LNCAP (cell line): ENCODE measurements at regions not wholly inside any gene's neighbourhood (a gene's known extent, or its start where the extent isn't known, plus 50 kb on each side); places are given as distances from the start of the nearest gene placed in this dataset.

Source experiments
- TF ChIP-seq, protein P1 (sequence below): fragments of 450-650 bp; IDR thresholded peaks from 2 replicates; pipeline ENCODE4 v1.5.1; 2017; ENCODE audit warnings: mild to moderate bottlenecking

DNA sequence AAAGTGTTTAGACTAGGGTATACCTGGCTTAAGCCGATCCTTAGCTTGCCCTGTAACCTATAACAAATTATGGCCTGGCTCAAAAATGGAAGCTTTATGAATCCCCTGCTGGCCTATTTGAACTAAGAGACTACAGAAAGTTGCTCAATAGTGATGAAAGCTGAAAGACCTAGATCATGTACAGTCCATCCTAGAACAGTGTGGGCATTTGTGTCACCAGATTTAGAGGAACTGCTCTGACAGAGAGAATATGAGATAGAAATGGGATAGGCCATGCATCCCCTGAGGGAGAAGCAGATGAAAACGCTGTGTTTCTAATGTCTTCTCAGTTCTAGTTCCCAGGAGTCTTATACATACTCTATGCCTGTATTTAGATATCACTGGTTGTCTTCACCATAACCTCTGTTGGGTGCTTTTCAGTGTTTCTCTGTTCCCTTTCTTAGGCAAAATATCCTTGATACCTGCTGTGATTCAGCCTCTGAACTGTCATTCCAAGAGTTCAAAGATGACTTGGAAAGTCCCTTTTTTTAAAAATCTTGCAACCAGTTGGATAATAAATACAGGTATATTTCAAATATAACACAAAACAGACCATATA lies 246.9 kb upstream of the SLC39A10 start:
- TF ChIP-seq, protein P1, sequence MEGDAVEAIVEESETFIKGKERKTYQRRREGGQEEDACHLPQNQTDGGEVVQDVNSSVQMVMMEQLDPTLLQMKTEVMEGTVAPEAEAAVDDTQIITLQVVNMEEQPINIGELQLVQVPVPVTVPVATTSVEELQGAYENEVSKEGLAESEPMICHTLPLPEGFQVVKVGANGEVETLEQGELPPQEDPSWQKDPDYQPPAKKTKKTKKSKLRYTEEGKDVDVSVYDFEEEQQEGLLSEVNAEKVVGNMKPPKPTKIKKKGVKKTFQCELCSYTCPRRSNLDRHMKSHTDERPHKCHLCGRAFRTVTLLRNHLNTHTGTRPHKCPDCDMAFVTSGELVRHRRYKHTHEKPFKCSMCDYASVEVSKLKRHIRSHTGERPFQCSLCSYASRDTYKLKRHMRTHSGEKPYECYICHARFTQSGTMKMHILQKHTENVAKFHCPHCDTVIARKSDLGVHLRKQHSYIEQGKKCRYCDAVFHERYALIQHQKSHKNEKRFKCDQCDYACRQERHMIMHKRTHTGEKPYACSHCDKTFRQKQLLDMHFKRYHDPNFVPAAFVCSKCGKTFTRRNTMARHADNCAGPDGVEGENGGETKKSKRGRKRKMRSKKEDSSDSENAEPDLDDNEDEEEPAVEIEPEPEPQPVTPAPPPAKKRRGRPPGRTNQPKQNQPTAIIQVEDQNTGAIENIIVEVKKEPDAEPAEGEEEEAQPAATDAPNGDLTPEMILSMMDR, result no peak

DNA sequence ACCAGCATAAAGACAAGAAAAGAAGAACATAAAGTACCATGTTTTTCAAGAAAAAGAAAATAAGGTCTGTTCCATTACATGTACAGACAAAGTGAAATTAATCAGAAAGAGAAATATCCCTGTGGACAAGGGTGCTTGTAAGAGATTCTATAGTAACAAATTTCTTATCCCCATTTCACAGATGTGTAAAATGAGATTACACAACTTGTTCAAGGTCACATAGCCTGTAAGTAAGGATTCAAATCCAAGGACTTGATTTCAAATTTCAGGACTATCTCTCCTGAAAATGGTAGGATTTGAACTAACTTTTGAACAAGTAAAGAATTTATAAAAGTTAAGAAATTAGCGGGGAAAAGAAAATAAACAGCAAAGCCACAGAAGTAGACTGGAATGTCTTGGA lies 248.2 kb upstream of the SLC39A10 start:
- TF ChIP-seq, protein P1, result no peak

DNA sequence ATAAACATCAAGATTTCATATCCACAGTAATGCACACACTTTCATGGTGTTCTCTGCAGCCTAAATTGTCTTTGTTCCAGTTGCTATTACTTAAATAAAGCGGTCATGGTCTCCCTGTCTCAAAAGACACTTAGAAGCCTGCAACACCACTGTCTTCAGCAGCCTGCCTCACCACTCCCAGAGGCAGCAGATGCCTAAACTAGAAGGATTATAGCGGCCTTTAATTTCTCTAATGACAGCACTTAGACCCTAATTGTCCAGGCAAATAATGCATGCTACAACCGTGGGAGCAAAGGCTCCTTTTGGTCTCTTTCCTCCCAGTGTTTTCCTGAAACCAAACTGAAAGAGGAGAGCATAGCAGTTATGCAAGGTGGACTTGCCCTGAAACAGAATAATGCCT lies 248.8 kb upstream of the SLC39A10 start:
- TF ChIP-seq, protein P1, result no peak

DNA sequence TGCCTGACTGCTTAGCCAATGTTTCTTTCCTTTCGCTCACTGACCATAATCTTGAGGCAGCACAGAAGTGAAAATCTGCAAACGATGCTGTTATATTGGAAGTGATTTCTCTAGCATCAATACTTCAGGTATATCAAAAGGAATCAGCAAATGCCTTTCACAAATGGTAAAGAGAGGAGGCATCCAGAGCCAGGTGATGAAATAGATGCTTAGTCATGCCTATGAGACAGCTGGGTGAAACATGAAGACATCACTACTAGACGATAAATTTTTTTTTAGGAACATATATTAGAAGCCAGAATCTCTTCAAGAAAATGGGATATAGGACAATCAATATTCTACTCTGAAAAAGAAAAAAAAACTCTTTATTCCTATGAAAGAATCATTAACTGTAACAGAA lies 249.2 kb upstream of the SLC39A10 start:
- TF ChIP-seq, protein P1, result no peak

DNA sequence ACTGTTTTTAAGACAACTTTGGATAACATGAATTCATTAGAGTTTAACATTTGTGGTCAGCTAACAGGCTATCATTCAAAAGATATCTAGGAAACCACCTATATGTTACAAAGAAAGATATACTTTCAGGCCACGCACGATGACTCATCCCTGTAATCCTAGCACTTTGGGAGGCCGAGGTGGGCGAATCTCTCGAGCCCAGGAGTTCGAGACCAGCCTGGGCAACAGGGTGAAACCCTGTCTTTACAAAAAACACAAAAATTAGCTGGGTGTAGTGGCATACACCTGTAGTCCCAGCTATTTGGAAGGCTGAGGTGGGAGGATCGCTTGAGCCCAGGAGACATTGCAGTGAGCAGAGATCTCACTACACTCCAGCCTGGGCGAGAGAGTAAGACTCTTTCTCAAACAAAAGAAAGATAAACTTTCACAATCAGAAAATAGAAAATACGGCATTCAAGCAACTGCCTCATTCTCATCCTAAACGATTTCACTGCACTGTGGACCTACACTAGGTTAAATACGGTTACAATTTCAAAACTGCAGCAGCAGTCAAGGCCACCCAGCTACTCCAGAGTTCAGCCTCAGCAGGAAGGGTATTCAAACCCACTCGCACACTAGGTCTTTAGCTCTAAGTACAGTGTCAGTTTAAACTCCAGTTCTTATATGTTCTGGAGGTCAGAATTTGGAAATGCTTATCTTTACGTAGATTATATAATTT lies 250.0 kb upstream of the SLC39A10 start:
- TF ChIP-seq, protein P1, result no peak

DNA sequence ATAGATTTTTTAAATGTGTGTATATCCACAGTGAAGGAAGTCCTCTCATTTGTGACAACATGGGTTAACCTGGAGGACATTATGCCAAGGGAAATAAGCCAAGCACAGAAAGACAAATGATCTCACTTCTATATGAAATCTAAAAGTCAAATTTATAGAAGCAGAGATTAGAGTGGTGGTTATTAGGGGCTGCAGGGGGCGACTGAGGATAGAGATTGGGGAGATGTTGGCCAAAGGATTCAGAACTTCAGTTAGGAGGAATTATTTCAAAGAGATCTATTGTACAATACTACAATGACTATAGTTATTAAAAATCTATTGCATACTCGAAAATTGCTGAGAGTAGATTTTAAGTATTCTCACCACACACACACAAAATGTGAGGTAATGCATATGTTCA lies 252.4 kb upstream of the SLC39A10 start:
- TF ChIP-seq, protein P1, result no peak

DNA sequence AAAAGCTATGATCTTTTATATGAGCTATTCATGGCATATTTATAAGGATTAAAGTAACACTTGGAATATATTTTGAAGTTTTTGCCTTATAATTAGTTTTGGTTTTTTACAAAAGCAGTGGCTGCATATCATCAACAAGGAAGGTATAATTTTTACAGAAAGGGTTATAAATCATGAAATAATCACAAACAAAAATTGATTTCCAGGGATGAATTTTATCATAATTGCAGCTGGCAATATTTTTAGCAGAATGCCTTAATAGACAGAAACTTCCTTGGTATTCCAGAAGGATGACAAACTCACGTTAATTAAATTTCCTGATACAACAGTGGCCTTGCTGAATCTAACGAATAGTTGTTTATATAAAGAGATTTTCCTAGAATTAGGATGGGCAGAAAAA lies 260.5 kb upstream of the SLC39A10 start:
- TF ChIP-seq, protein P1, result no peak
